Activated naive CD4-positive, alpha-beta T cell treated with anti-CD3 and anti-CD28 coated beads, Interleukin-2, amount 50 U/mL, for 24 hours (primary cell): ENCODE measurements at regions not wholly inside any gene's neighbourhood (a gene's known extent, or its start where the extent isn't known, plus 50 kb on each side); places are given as distances from the start of the nearest gene placed in this dataset.

Experiments used
- H3K27ac Mint-ChIP-seq: one replicate; pipeline ENCODE4 v1.8.0; 2021; ENCODE audit warnings: mild to moderate bottlenecking, mixed read lengths
- H3K27me3 Mint-ChIP-seq: one replicate; pipeline ENCODE4 v1.8.0; 2021; ENCODE audit warnings: mixed read lengths
- H3K36me3 Mint-ChIP-seq: one replicate; pipeline ENCODE4 v1.8.0; 2021; ENCODE audit warnings: mixed read lengths
- H3K4me1 Mint-ChIP-seq: one replicate; pipeline ENCODE4 v1.8.0; 2021; ENCODE audit warnings: mixed read lengths
- H3K4me3 Mint-ChIP-seq: one replicate; pipeline ENCODE4 v1.8.0; 2021; ENCODE audit warnings: mild to moderate bottlenecking, mixed read lengths
- H3K9me3 Mint-ChIP-seq: one replicate; pipeline ENCODE4 v1.8.0; 2021; ENCODE audit warnings: mixed read lengths

DNA sequence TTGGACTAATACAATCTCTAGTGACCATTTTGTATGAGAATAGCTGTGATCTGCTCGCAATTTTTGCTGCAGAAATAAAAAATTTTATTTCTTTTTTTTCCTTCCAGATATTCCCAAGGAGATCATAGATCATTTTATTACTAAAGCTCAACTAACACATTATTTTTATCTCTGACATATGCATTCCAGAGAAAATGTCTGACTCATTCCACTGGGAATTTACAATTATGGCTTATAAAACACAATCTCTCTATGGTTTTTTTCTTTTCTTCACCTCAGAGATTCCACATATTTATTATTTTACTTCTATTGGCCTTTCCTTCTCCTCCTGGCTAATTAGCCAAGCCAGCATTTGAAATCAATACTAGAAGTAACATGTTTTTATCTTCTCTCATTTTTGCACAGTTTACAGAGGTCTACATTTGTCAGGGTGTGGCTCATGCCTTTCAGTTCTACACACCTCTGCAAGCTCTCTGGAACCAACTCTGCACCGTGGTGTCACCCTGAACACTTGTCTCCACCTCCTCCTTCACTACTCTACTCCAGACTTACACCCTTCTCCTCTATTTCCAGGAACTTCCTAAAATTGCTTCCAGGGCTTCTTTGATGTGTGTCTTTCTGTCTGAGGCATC is 59.8 kb upstream of the GPM6A start:
- no peaks in the 10 kb centered on the region for H3K36me3 Mint-ChIP-seq
- H3K27me3 Mint-ChIP-seq, result no peaks in the 10 kb centered on the region
- H3K27ac Mint-ChIP-seq, result no peak overlapping the region
- peaks cover 14% of the 10 kb centered on the region for H3K9me3 Mint-ChIP-seq
- H3K4me1 Mint-ChIP-seq, result no peaks in the 10 kb centered on the region
- H3K4me3 Mint-ChIP-seq, result no peak overlapping the region

DNA sequence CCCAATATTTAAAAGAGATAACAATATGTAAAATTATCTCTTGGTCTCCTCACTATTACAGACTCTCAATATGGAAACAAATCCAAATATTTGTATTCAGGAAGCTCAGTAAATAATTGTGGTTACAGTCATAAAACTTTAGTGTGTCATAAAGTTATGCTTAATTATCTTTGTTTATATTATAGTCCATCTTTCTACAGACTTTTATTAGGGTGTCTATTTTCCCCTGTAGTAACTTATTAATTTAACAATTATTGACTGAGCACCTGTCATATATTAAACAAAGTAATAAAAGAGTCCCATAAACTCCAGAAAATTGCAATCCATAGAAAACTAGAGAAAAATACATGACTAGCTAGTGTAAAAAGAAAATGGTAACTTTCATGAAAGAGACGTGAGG is 61.6 kb upstream of the GPM6A start:
- H3K4me3 Mint-ChIP-seq, result no peak overlapping the region
- H3K9me3 Mint-ChIP-seq, result peaks cover 7% of the 10 kb centered on the region

DNA sequence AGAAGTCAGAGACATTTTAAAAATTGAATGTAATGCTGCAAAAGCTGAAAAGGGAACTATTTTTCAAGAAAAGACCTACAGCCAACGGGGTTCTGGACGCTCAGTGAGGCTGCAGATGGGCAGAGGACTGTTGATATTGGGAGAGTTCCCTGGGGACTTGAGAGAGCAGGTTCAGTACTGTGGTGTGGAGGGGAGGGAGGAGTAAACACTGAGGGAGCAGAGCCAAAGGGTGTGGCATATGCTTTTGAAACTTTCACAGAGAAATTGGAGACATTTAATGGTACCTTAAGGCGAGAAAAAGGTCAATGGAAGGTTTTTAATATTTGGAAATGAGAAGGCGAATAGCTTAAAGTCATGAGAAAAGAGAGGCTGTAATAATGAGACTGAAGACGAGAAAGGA is 62.2 kb upstream of the GPM6A start:
- Mint-ChIP-seq H3K4me3 (no peak overlapping the region), H3K4me1 (no peaks in the 10 kb centered on the region), H3K27me3 (no peaks in the 10 kb centered on the region), H3K27ac (no peak overlapping the region), H3K36me3 (no peaks in the 10 kb centered on the region), H3K9me3 (peaks cover 9% of the 10 kb centered on the region)

More for the DNA sequence above, 61.6 kb upstream of the GPM6A start:
- Mint-ChIP-seq H3K36me3 (no peaks in the 10 kb centered on the region), H3K27me3 (no peaks in the 10 kb centered on the region), H3K27ac (no peak overlapping the region), H3K4me1 (no peaks in the 10 kb centered on the region)

DNA sequence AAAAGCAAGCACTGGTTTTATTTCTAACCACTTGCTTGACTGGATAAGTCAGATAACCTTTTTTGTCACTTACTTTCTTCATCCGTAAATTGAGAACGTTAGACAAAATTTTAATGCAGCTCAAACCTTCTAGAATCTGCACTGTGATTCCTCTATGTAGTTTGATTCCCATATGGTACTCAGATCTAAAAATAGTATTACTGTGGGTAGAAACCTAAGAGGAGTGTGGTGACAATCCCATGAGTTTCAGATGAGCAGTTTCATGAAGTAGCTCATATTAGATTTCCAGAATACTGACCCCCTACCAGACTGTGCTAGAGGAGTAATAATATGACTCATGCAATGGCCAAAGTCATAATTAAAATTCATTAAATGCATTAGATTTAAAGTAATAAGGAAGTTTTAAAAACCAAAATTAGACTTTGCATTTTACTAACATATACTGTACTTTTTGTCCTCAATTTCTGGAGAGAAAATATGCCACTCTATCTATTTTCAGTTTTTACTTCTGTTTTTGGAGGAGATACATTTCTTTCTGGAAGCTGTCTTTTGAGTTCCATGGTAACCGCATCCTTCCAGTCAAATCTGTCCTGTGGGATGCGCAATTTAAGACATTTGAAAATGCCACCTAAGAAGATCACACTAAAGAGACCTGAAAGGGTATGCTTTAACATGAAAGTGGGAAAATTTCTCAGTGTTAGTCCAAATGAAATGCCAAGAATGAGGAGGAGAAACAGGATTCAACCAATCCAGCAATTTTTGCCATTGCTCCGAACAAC is 64.1 kb upstream of the GPM6A start:
- Mint-ChIP-seq H3K4me1 (no peaks in the 10 kb centered on the region), H3K27me3 (no peaks in the 10 kb centered on the region), H3K27ac (no peak overlapping the region), H3K9me3 (peaks cover 11% of the 10 kb centered on the region), H3K4me3 (no peak overlapping the region), H3K36me3 (no peaks in the 10 kb centered on the region)

DNA sequence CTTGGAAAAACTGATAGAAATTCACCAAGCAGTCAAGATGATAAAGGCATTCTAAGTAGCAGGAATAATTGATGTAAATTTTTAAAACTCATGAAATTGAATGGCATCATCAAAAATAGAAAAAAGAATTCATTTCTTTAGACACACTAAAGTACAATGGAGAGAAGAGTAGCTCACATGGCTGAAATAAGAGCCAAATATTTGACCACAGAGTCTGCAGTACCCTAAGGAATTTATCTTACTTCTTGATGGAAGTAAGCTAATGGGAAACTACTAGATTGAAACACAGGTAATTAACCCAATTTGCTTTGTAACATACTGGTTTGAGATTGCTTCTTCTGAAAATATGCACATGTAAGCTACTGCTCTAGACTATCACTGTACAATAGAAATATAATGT is 70.8 kb upstream of the GPM6A start:
- H3K4me1 Mint-ChIP-seq, result no peaks in the 10 kb centered on the region
- H3K9me3 Mint-ChIP-seq, result peaks cover 6% of the 10 kb centered on the region
- peaks cover 1% of the 10 kb centered on the region for H3K27me3 Mint-ChIP-seq
- no peak overlapping the region for H3K4me3 Mint-ChIP-seq
- H3K27ac Mint-ChIP-seq, result no peak overlapping the region
- no peaks in the 10 kb centered on the region for H3K36me3 Mint-ChIP-seq

DNA sequence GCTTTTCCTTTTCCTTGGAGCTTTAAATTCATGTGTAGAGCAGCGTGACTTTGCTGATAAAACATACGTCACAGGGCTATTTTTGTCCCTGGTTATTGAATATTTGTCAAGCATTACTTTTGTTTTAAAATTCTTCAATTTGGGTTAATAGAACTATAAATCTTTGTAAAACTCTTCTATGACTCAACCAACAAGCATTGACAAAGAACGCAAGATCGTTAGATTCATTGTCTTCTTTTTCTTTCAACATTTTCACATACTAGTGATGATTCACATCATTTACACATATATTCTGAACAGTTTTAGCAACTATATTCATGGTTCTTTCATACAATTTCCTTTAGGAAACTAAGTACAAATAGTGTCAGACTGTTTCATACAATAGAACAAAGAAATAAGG is 72.0 kb upstream of the GPM6A start:
- H3K4me1 Mint-ChIP-seq, result no peaks in the 10 kb centered on the region
- H3K9me3 Mint-ChIP-seq, result peaks cover 5% of the 10 kb centered on the region
- H3K4me3 Mint-ChIP-seq, result no peak overlapping the region
- H3K27ac Mint-ChIP-seq, result no peak overlapping the region
- no peaks in the 10 kb centered on the region for H3K36me3 Mint-ChIP-seq
- peaks cover 1% of the 10 kb centered on the region for H3K27me3 Mint-ChIP-seq

DNA sequence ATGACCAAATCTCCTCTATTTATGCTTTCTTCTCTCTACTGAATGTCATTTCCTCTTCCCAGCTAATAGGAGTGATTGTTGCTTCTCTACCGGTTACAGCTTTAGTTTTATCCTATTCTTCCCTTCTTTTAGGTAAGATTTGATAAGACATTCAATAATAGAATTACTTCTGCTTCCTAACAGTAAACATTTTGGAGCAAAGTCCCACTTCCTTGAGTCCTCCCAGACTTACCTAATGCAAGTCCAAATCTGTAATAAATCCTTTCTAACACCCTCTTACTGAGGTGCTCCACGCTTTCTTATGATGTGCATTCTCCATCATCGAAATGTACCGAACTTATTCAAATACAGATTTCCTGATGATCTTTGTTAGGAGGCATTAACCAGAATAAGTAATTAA is 79.2 kb upstream of the GPM6A start:
- Mint-ChIP-seq H3K4me1 (no peaks in the 10 kb centered on the region), H3K27ac (no peak overlapping the region), H3K9me3 (no peaks in the 10 kb centered on the region), H3K4me3 (no peak overlapping the region), H3K27me3 (peaks cover 1% of the 10 kb centered on the region), H3K36me3 (no peaks in the 10 kb centered on the region)

DNA sequence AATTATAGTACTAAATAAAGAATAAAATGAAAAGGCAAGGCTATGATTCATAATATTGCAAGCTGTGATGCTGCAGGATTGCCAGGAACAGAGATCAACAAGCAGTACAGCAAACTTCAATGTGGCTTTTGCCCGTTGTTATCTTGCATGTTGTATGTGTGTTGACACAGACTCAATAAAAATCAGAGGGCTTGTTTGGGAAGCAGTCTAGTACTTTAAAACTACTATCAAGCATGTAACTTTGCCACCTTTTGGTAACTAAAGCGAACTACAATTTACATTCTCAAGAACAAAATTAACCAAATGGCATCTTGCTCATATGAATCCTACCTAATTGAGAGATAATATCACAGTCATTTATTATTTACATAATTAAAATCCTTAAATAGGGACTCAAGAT is 79.8 kb upstream of the GPM6A start:
- no peak overlapping the region for H3K4me3 Mint-ChIP-seq
- no peaks in the 10 kb centered on the region for H3K4me1 Mint-ChIP-seq
- H3K36me3 Mint-ChIP-seq, result no peaks in the 10 kb centered on the region
- no peak overlapping the region for H3K27ac Mint-ChIP-seq
- H3K27me3 Mint-ChIP-seq, result no peaks in the 10 kb centered on the region
- no peaks in the 10 kb centered on the region for H3K9me3 Mint-ChIP-seq

DNA sequence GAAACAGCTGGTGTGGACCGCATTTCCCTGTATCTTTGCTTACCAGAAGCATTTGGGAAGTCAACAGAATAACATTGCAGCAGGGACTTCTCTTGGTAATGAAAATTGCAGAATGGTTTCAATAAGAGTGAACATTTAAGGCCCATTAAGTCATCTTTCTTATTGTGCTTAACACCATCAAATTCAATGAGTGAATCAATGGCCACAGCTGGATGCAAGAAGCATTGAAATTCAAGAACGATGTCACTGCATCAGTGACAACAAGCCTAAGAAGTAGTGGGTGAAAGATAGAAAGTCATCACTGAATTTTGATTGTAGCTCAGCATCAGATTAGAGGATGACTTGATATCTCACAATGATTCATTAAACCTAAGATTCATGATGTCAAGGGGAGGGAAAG is 93.9 kb upstream of the GPM6A start:
- Mint-ChIP-seq H3K4me1 (no peaks in the 10 kb centered on the region), H3K27me3 (peaks cover under 1% of the 10 kb centered on the region), H3K9me3 (no peaks in the 10 kb centered on the region), H3K27ac (peak overlapping the region; percentile 3), H3K36me3 (no peaks in the 10 kb centered on the region), H3K4me3 (no peak overlapping the region)

DNA sequence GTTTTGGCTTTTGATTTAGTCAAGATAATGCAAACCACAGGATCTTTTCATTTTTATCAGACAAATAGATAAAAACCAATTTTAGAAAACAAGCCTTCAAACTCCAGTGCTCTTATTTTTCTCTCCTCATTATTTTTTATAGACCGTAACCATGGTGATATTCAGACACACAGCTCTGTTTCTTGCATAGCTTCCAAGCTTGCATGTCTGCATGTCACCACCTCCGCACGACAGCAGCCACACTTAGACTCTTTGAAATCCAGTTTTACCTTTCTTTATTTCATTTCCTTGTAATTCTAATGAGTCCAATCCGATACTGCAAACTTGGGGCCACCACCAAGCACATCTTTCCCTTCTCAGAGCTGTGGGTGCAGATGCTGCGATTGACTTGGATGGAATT is 94.3 kb upstream of the GPM6A start:
- Mint-ChIP-seq H3K27me3 (no peaks in the 10 kb centered on the region), H3K4me3 (no peak overlapping the region), H3K9me3 (no peaks in the 10 kb centered on the region), H3K4me1 (no peaks in the 10 kb centered on the region), H3K27ac (no peak overlapping the region), H3K36me3 (no peaks in the 10 kb centered on the region)

DNA sequence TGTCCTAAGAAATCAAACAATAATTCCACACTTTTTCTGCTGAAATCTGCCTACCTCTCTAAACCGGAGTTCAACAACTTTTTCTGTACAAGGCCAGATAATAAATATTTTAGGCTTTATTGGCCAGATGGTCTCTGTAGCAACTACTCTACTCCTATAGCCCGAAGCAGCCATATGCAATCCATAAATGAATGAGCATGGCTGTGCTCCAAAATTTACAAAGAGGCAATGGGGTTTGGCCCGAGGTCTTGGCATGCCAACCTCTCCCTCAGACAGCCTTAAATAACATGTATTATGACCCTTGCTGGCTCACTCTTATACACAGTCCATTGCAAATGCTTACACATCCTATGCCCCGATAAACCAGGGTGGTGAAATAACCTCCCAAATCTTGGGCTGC is 98.6 kb upstream of the GPM6A start:
- no peak overlapping the region for H3K27ac Mint-ChIP-seq
- H3K4me3 Mint-ChIP-seq, result no peak overlapping the region
- no peaks in the 10 kb centered on the region for H3K27me3 Mint-ChIP-seq
- H3K4me1 Mint-ChIP-seq, result no peaks in the 10 kb centered on the region
- no peaks in the 10 kb centered on the region for H3K9me3 Mint-ChIP-seq
- H3K36me3 Mint-ChIP-seq, result no peaks in the 10 kb centered on the region

DNA sequence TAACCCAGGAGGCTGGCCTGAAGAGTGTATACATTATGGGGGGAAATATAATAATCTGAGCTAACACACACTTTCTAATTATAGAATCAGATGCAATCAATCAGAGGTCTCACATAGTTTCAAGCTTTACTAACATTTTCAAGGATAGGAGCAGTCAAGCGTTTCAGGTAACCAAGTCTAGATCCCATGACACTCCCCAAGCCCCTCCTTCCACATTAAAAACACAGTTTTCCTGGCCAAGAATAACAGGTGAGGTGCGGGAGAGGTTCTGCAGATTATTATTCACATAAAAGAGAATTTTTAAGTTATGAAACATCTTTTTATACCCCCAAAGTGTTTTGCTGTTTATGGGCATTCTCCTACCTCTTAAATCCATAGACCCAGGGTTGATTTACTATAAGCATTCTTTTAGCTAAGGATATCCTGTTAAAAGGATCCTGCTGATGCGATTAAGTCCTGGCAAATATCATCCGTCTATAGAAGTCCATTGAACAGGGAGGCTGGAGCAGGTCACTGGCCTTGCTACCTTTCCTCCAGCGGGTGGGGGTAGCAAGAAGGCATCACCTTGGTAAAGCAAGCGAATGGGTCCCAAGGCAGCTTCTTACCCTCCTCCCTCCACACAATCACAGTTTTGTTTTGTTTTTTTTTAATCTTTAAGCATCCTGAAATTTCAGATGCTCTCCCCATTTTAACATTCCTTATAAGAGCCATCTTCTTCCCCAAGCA is 104.7 kb upstream of the GPM6A start:
- Mint-ChIP-seq H3K27me3 (peaks cover 1% of the 10 kb centered on the region), H3K4me3 (no peak overlapping the region), H3K27ac (no peak overlapping the region), H3K4me1 (no peaks in the 10 kb centered on the region), H3K9me3 (no peaks in the 10 kb centered on the region), H3K36me3 (no peaks in the 10 kb centered on the region)

DNA sequence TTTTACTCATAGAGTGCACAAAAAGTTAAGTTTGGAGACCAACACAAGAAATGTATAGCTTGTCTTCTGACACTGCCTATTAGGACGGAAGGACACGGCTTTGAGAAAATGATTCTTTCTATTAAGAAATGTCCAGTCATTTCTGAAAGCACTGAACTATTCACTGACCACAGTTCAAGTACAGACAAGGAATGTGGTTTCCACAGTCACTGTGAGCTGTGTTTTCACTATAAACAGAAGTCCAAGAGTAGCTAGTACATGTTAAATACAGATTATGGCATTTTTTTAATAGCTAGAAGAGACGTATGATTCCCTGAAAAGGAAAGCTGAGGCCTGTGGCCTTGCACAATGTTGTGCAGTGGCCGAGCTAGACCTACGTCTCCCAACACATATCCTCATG is 115.1 kb upstream of the GPM6A start:
- Mint-ChIP-seq H3K4me3 (no peak overlapping the region), H3K4me1 (no peaks in the 10 kb centered on the region), H3K27me3 (no peaks in the 10 kb centered on the region), H3K27ac (no peak overlapping the region), H3K9me3 (no peaks in the 10 kb centered on the region), H3K36me3 (no peaks in the 10 kb centered on the region)

DNA sequence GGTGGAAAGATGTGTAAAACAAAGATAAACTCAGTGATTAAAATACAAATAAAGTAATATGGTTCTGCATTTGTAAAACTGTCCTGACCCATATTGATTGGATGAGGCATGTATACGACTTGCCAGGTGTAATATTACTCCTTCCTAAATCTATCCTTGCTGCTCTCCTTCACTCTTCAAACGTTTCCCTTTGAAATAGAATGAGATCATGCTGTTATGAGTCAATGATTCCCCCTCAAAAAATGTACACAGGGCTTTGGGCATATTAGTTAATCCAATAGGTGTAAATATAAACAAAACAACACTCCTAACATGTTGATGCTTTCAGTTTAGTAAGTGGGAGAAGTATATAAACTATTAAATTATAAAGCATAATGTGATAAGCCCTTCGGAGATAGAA is 117.4 kb upstream of the GPM6A start:
- no peaks in the 10 kb centered on the region for H3K4me1 Mint-ChIP-seq
- H3K4me3 Mint-ChIP-seq, result no peak overlapping the region
- no peak overlapping the region for H3K27ac Mint-ChIP-seq
- H3K36me3 Mint-ChIP-seq, result no peaks in the 10 kb centered on the region
- H3K9me3 Mint-ChIP-seq, result no peaks in the 10 kb centered on the region
- H3K27me3 Mint-ChIP-seq, result no peaks in the 10 kb centered on the region

DNA sequence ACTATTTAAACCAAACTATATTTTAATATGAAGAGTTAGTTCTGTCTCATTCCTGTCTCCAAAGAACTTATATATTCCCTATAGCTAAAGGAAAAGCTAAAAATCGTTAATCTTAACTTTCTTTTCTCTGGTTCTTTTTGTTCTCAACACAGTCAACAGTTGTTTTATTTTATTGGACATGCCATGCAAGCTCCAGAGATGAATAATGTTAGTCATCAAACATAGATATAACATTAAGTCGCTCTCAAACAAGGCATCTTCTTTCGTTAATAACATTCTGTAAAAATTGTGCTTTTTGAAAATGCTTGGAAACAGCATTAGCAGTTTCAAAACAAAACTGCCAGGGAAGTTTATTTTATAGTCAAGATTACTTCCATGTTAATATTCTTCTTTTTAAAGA is 117.9 kb upstream of the GPM6A start:
- H3K4me3 Mint-ChIP-seq, result no peak overlapping the region
- H3K4me1 Mint-ChIP-seq, result no peaks in the 10 kb centered on the region
- no peaks in the 10 kb centered on the region for H3K27me3 Mint-ChIP-seq
- H3K36me3 Mint-ChIP-seq, result no peaks in the 10 kb centered on the region
- no peak overlapping the region for H3K27ac Mint-ChIP-seq
- no peaks in the 10 kb centered on the region for H3K9me3 Mint-ChIP-seq

DNA sequence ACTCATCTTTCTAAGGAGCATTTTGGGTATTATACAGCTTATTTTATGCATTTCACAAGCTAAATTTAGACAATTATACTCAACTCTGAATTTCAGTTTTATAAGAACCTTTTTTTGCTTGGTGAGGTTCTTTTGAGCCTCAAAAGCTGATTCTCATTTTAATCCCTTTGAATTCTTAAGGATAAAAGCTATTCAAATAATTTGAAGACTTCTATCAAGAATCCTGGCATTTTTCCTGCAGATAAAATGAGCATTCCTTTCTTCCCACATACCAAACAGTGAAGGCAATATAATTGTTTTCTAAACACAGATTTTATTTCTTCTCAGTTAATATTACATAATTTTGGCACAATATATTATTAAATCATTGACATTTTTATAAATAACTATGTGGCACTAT is 118.4 kb upstream of the GPM6A start:
- Mint-ChIP-seq H3K9me3 (no peaks in the 10 kb centered on the region), H3K4me1 (no peaks in the 10 kb centered on the region), H3K36me3 (no peaks in the 10 kb centered on the region), H3K27ac (no peak overlapping the region), H3K4me3 (no peak overlapping the region), H3K27me3 (no peaks in the 10 kb centered on the region)
